ENCODE measurements at regions not wholly inside any gene's neighbourhood (a gene's known extent, or its start where the extent isn't known, plus 50 kb on each side); places are given as distances from the start of the nearest gene placed in this dataset.

DNA sequence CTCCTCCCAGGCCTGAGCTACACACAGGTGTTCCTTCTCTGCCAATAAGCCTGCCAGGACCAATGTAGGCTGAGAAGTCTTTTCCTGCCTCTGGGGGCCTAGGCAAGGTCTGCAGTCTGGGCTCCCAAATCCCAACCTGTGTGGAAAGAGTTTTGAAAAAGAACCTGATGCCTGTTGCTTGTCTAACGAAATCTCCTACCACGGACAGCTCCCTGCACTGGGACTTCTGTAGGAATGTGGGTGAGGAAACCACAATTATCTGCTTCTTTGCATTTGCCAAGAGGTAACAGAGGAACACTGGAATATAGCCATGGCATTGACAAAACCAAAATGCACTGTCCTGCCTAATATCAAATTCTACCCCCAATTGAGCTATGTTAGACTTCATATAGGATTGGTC is 877.0 kb upstream of the TMEM132C start (continued):
- TF ChIP-seq, protein P1, sequence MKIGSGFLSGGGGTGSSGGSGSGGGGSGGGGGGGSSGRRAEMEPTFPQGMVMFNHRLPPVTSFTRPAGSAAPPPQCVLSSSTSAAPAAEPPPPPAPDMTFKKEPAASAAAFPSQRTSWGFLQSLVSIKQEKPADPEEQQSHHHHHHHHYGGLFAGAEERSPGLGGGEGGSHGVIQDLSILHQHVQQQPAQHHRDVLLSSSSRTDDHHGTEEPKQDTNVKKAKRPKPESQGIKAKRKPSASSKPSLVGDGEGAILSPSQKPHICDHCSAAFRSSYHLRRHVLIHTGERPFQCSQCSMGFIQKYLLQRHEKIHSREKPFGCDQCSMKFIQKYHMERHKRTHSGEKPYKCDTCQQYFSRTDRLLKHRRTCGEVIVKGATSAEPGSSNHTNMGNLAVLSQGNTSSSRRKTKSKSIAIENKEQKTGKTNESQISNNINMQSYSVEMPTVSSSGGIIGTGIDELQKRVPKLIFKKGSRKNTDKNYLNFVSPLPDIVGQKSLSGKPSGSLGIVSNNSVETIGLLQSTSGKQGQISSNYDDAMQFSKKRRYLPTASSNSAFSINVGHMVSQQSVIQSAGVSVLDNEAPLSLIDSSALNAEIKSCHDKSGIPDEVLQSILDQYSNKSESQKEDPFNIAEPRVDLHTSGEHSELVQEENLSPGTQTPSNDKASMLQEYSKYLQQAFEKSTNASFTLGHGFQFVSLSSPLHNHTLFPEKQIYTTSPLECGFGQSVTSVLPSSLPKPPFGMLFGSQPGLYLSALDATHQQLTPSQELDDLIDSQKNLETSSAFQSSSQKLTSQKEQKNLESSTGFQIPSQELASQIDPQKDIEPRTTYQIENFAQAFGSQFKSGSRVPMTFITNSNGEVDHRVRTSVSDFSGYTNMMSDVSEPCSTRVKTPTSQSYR (CRISPR knock-in tag; IDR thresholded peaks at IDR 0.05): no peak
- TF ChIP-seq NFE2L1 (CRISPR knock-in tag; IDR thresholded peaks at IDR 0.05) (no peak), ZNF138 (CRISPR knock-in tag; conservative IDR thresholded peaks at IDR 0.05) (no peak)
- TF ChIP-seq, protein P2, sequence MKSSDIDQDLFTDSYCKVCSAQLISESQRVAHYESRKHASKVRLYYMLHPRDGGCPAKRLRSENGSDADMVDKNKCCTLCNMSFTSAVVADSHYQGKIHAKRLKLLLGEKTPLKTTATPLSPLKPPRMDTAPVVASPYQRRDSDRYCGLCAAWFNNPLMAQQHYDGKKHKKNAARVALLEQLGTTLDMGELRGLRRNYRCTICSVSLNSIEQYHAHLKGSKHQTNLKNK (CRISPR knock-in tag; IDR thresholded peaks at IDR 0.05): no peak

DNA sequence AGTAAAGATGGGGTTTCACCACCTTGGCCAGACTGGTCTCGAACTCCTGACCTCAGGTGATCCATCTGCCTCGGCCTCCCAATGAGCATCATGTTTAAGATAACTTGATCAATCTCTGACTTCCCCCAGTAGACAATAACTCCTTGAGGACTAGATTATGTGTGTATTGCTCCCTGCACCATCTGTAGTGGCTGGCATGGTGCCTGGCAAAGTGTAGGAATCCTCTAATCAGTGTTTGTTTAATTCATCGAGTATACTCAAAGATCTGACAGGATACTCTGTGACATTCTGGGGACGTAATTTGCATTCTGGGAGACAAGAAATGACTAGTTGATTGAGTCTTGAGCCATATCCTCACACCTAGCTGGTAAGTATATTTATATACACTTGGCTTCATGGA is 873.5 kb upstream of the TMEM132C start:
- H3K36me3 Mint-ChIP-seq: peaks cover 45% of the 10 kb centered on the region
- no peak overlapping the region for H3K4me3 Mint-ChIP-seq
- POLR2A ChIA-PET: no interaction called here
- no peak overlapping the region for H3K27ac Mint-ChIP-seq
- H3K27me3 Mint-ChIP-seq (ENCODE audit: low read depth): 0 out of 2 replicates have a peak, but pooled peaks cover 3% of the 10 kb centered on the region
- no peak for ATAC-seq
- peaks cover 72% of the 10 kb centered on the region for H3K9me3 Mint-ChIP-seq
- CTCF ChIA-PET: no interaction called here
- no peak for DNase-seq (ENCODE audit: low spot score)
- H3K4me1 Mint-ChIP-seq: no peaks in the 10 kb centered on the region
- TF ChIP-seq KAT7 (CRISPR knock-in tag; IDR thresholded peaks at IDR 0.05; ENCODE audit: borderline replicate concordance) (no peak), GRHL2 (CRISPR knock-in tag; IDR thresholded peaks at IDR 0.05; ENCODE audit: insufficient replicate concordance, severe bottlenecking) (no peak), NR3C1 (CRISPR knock-in tag; conservative IDR thresholded peaks at IDR 0.05; ENCODE audit: low read depth) (no peak), OVOL2 (CRISPR knock-in tag; IDR thresholded peaks at IDR 0.05; ENCODE audit: borderline replicate concordance) (no peak), ELF4 (CRISPR knock-in tag; IDR thresholded peaks at IDR 0.05; ENCODE audit: low read depth) (no peak), EMX1 (CRISPR knock-in tag; IDR thresholded peaks at IDR 0.05) (no peak), TP53 (CRISPR knock-in tag; IDR thresholded peaks at IDR 0.05) (no peak), ZNF138 (CRISPR knock-in tag; conservative IDR thresholded peaks at IDR 0.05) (no peak), PRRX2 (CRISPR knock-in tag; IDR thresholded peaks at IDR 0.05) (no peak), TEAD1 (CRISPR knock-in tag; IDR thresholded peaks at IDR 0.05) (no peak), JAZF1 (CRISPR knock-in tag; IDR thresholded peaks at IDR 0.05) (no peak), ZNF423 (CRISPR knock-in tag; IDR thresholded peaks at IDR 0.05) (no peak), NFE2L1 (CRISPR knock-in tag; IDR thresholded peaks at IDR 0.05) (no peak), ZNF263 (CRISPR knock-in tag; IDR thresholded peaks at IDR 0.05; ENCODE audit: low read depth) (no peak)
- TF ChIP-seq, protein P3, sequence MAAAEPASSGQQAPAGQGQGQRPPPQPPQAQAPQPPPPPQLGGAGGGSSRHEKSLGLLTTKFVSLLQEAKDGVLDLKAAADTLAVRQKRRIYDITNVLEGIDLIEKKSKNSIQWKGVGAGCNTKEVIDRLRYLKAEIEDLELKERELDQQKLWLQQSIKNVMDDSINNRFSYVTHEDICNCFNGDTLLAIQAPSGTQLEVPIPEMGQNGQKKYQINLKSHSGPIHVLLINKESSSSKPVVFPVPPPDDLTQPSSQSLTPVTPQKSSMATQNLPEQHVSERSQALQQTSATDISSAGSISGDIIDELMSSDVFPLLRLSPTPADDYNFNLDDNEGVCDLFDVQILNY (CRISPR knock-in tag; IDR thresholded peaks at IDR 0.05): no peak
- TF ChIP-seq, protein P4, sequence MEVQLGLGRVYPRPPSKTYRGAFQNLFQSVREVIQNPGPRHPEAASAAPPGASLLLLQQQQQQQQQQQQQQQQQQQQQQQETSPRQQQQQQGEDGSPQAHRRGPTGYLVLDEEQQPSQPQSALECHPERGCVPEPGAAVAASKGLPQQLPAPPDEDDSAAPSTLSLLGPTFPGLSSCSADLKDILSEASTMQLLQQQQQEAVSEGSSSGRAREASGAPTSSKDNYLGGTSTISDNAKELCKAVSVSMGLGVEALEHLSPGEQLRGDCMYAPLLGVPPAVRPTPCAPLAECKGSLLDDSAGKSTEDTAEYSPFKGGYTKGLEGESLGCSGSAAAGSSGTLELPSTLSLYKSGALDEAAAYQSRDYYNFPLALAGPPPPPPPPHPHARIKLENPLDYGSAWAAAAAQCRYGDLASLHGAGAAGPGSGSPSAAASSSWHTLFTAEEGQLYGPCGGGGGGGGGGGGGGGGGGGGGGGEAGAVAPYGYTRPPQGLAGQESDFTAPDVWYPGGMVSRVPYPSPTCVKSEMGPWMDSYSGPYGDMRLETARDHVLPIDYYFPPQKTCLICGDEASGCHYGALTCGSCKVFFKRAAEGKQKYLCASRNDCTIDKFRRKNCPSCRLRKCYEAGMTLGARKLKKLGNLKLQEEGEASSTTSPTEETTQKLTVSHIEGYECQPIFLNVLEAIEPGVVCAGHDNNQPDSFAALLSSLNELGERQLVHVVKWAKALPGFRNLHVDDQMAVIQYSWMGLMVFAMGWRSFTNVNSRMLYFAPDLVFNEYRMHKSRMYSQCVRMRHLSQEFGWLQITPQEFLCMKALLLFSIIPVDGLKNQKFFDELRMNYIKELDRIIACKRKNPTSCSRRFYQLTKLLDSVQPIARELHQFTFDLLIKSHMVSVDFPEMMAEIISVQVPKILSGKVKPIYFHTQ (CRISPR knock-in tag; IDR thresholded peaks at IDR 0.05): no peak
- TF ChIP-seq, protein P5, sequence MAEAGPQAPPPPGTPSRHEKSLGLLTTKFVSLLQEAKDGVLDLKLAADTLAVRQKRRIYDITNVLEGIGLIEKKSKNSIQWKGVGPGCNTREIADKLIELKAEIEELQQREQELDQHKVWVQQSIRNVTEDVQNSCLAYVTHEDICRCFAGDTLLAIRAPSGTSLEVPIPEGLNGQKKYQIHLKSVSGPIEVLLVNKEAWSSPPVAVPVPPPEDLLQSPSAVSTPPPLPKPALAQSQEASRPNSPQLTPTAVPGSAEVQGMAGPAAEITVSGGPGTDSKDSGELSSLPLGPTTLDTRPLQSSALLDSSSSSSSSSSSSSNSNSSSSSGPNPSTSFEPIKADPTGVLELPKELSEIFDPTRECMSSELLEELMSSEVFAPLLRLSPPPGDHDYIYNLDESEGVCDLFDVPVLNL (CRISPR knock-in tag; IDR thresholded peaks at IDR 0.05; ENCODE audit: borderline replicate concordance, low read depth): no peak
